ENCODE measurements at regions not wholly inside any gene's neighbourhood (a gene's known extent, or its start where the extent isn't known, plus 50 kb on each side); places are given as distances from the start of the nearest gene placed in this dataset.

DNA sequence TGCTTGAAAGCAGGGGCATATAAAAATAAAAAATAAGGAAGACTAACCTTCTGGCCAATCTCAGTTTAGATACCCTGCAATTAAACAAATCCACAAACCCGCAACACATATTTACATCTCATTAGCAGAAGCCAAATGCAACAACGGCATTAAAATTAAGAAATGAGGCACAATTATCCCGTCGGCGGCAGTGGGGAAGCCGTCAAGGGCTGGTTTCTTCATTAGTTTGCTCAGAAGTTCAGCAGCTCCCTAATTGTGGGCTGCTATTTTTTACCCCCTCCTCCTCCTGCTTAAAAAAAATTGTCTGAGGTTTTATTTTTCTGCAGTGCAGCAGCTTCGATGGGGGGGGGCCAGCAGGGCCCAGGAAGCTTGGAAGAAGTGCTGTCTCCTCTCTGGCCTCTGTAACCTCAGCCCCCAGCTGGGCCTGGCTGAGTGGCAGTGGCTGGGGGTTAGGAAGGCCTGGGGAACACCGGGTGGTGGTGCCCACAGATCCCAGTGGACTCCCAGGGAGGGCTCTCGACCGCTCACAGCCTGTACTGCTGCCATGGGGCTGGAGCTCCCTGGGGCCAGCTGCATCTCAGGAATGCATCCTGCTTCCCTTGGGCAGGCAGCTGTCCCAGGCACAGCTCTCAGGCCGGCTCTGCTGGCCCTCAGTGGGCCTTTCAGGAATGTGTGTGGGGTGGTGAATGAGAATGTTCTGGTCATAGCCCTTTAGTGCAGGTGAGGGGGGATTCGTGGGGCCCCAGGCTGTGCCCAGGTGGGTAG, 148.7 kb upstream of the B3GAT1 start:
- TF ChIP-seq, protein P1, sequence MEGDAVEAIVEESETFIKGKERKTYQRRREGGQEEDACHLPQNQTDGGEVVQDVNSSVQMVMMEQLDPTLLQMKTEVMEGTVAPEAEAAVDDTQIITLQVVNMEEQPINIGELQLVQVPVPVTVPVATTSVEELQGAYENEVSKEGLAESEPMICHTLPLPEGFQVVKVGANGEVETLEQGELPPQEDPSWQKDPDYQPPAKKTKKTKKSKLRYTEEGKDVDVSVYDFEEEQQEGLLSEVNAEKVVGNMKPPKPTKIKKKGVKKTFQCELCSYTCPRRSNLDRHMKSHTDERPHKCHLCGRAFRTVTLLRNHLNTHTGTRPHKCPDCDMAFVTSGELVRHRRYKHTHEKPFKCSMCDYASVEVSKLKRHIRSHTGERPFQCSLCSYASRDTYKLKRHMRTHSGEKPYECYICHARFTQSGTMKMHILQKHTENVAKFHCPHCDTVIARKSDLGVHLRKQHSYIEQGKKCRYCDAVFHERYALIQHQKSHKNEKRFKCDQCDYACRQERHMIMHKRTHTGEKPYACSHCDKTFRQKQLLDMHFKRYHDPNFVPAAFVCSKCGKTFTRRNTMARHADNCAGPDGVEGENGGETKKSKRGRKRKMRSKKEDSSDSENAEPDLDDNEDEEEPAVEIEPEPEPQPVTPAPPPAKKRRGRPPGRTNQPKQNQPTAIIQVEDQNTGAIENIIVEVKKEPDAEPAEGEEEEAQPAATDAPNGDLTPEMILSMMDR (IDR thresholded peaks at IDR 0.05; ENCODE audit: poor library complexity, severe bottlenecking), result no peak
- Histone ChIP-seq H3K36me3 (ENCODE audit: low read depth) (no peaks in the 10 kb centered on the region), H3K27me3 (ENCODE audit: insufficient read depth, poor library complexity, severe bottlenecking) (no peaks in the 10 kb centered on the region), H3K9me3 (ENCODE audit: severe bottlenecking) (no peaks in the 10 kb centered on the region), H3K4me3 (ENCODE audit: severe bottlenecking) (no peak overlapping the region), H3K27ac (ENCODE audit: poor library complexity, severe bottlenecking) (no peak overlapping the region), H3K4me1 (ENCODE audit: insufficient read depth, poor library complexity, severe bottlenecking) (no peaks in the 10 kb centered on the region)
- ATAC-seq (ENCODE audit: low read depth) (0 out of 3 replicates have a peak, but pooled peaks have one; percentile 17), DNase-seq (ENCODE audit: low spot score) (no peak)

- no peaks in the 10 kb centered on the region for H3K9me3 ChIP-seq (ENCODE audit: severe bottlenecking)
- TF ChIP-seq, protein P1 (IDR thresholded peaks at IDR 0.05; ENCODE audit: poor library complexity, severe bottlenecking), result no peak
- DNase-seq (ENCODE audit: low spot score), result no peak
Observed at GRCh38 chr11:134560066-134560465, 148.0 kb upstream of the B3GAT1 start.

GRCh38 chr11:134559602-134559962, 147.5 kb upstream of the B3GAT1 start:
- Histone ChIP-seq H3K36me3 (ENCODE audit: low read depth) (no peaks in the 10 kb centered on the region), H3K4me3 (ENCODE audit: severe bottlenecking) (no peak overlapping the region), H3K4me1 (ENCODE audit: insufficient read depth, poor library complexity, severe bottlenecking) (no peaks in the 10 kb centered on the region), H3K27ac (ENCODE audit: poor library complexity, severe bottlenecking) (no peak overlapping the region), H3K27me3 (ENCODE audit: insufficient read depth, poor library complexity, severe bottlenecking) (no peaks in the 10 kb centered on the region), H3K9me3 (ENCODE audit: severe bottlenecking) (no peaks in the 10 kb centered on the region)
- TF ChIP-seq, protein P1 (IDR thresholded peaks at IDR 0.05; ENCODE audit: poor library complexity, severe bottlenecking), result no peak
- ATAC-seq (ENCODE audit: low read depth) (no peak), DNase-seq (ENCODE audit: low spot score) (no peak)

More at GRCh38 chr11:134560066-134560465, 148.0 kb upstream of the B3GAT1 start:
- Histone ChIP-seq H3K4me1 (ENCODE audit: insufficient read depth, poor library complexity, severe bottlenecking) (no peaks in the 10 kb centered on the region), H3K27ac (ENCODE audit: poor library complexity, severe bottlenecking) (no peak overlapping the region), H3K27me3 (ENCODE audit: insufficient read depth, poor library complexity, severe bottlenecking) (no peaks in the 10 kb centered on the region), H3K36me3 (ENCODE audit: low read depth) (no peaks in the 10 kb centered on the region), H3K4me3 (ENCODE audit: severe bottlenecking) (no peak overlapping the region)
- no peak for ATAC-seq (ENCODE audit: low read depth)

DNA sequence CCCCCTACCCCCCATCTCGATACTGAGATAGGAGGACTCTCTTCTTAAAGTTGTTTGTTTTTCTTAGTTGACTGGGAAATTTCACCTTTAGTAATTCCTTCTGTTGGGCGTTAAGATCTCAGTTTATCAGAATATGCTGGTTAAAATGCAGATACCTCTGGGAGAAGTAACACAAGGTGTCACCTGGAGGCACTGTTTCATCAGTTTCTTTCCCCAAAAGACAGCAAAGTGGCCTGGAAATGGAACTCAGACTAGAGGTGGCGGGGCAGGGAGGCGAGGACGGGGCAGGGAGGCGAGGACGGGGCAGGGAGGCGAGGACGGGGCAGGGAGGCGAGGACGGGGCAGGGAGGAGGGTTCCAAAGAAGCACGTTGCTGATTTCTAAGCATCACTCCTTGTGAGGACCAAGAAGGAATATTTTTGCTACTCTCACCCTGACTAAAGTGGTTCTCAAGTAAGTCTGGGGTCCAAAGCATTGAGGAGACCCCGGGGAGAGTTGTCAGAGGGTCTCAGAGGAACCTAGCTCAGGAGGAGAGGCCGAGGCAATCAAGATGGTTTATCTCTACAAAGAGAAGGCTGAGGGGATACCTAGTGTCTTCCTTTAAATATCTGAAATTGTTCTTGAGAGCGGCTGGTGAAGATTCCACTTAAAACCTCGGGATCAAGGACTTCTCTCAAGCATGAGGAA, 147.0 kb upstream of the B3GAT1 start:
- no peaks in the 10 kb centered on the region for H3K27me3 ChIP-seq (ENCODE audit: insufficient read depth, poor library complexity, severe bottlenecking)
- DNase-seq (ENCODE audit: low spot score), result no peak
- TF ChIP-seq, protein P1 (IDR thresholded peaks at IDR 0.05; ENCODE audit: poor library complexity, severe bottlenecking), result no peak
- no peak for ATAC-seq (ENCODE audit: low read depth)
- no peaks in the 10 kb centered on the region for H3K4me1 ChIP-seq (ENCODE audit: insufficient read depth, poor library complexity, severe bottlenecking)
- H3K4me3 ChIP-seq (ENCODE audit: severe bottlenecking), result no peak overlapping the region
- H3K27ac ChIP-seq (ENCODE audit: poor library complexity, severe bottlenecking), result no peak overlapping the region
- H3K36me3 ChIP-seq (ENCODE audit: low read depth), result no peaks in the 10 kb centered on the region
- H3K9me3 ChIP-seq (ENCODE audit: severe bottlenecking), result no peaks in the 10 kb centered on the region
